Left forelimb (tissue), 1 donor: ENCODE measurements at regions not wholly inside any gene's neighbourhood (a gene's known extent, or its start where the extent isn't known, plus 50 kb on each side); places are given as distances from the start of the nearest gene placed in this dataset.

Source experiments
- DNase-seq: peaks from one replicate; pipeline ENCODE4 v3.0.0-alpha.2; 2018; ENCODE audit warnings: low spot score

DNA sequence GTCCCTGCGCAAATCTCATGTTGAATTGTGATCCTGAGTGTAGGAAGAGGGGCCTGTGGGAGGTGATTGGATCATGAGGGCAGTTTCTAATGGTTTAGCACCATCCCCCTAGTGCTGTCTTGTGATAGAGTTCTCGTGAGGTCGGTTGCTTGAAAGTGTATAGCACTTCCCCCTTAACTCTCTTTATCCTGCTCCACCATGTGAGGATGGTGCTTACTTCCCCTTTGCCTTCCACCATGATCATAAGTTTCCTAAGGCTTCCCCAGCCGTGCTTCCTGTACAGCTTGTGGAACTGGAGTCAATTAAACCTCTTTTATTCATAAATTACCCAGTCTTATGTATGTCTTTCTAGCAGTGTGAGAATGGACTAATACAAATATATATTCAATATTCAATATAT lies 303.7 kb upstream of the SEL1L start:
- no peak for DNase-seq

DNA sequence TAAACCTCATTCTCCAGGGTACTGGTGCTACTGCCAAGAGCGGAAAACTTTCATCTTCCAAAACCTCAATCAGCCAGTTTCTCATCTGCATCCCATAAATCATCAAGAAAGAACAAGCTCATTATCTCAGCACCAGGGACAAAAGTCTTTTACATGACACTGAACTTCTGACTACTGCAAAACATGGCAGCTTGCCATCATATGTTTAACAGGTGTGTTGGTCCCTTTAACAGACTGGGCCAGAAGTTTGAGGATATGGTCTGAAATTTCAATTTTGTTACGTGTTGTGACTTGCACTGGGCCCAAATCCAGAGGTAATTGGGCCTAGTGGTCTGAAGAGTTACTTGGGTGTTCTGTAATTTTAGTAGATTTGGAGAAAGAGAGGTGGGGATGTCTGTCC lies 305.4 kb upstream of the SEL1L start:
- DNase-seq: no peak

DNA sequence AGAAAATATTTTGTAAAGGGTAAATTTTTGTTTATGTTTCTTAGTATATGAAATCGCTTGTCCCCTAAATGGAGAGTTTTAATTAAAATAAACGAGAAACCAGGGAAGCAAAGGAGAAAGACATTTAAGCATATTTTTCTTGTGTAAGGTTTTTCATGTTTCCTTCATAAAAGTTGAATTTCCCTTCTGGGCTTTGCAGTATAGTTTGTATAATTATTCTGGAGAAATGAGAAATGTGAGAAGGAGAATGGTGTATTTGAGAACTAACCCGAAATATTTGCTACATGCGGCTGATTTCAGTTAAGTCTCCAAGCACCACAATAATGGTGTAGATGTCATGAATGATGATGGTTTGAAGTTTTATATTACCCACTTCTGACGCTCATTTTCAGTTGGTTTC lies 307.7 kb upstream of the SEL1L start:
- DNase-seq: no peak

DNA sequence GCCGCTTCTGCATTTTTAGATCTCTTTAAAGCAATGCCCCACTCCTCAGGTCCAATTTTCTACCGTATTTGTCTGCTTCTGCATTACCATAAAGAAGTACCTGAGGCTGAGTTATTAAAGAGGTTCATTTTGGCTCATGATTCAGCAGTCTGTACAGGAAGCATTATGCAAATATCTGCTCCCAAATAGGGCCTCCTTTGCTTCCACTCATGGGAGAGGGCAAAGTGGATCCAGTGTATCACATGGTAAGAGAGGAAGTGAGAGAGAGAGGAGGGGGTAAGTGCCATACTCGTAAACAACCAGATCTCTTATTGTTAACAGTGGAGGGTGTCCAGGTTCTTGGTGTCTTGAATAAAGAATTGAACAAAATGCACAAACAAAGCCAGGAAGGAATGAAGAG lies 316.1 kb upstream of the SEL1L start:
- no peak for DNase-seq

DNA sequence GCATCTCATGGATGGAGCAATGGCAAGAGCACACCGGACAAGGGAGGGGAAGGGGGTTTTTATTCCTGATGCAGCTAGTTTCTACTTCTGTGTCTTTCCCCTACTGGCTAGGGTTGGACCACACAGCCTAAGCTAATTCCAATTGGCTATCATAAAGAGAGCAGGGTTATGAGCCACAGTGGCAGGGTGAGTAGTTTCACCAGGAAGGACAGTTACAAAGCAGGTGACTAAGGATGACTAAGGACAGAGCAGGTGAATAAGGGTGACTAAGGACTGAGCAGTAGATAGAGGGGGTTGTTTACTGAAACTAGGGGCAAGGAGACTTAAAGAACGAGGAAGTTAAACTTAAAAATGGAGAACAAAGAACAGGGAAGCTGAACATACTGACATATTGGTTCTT lies 321.4 kb upstream of the SEL1L start:
- no peak for DNase-seq

DNA sequence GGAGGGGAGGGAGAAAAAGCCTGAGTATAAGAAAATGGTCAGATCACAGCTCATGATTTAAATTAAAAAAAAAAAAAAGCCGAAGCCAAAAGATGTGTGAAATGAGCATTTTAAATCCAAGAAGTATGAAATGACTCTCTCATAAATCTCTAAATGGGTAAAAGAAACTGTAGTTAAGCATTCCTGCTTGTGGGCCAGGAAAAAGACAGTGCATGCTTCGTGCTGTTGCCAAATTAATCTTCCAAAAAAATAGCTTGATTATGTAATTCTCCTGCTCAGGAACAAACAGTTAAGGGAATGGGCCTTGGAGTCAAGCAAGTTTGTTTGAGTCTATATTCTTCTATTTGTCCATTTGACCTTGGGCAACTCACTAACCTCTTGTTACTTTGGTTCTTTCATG lies 325.4 kb upstream of the SEL1L start:
- DNase-seq: no peak

DNA sequence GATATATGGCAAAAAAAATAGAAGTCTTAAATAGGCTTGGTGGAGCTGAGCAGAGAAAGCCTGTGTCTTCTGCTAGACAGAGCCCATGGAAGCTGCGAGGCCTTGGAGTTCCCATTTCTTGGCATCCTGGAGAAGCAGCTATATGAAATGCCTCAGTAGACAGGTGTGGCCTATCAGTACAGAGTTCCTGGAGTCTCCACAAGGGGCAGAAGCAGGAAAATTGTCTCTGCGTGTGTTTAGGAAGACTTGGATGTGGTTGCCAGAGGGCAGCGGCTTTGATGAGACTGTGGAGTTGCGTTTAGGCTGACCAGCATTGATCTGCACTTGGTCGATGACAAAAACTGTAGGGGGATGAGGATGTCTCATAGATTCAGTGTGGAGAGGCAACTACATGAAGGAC lies 334.5 kb upstream of the SEL1L start:
- DNase-seq: no peak

DNA sequence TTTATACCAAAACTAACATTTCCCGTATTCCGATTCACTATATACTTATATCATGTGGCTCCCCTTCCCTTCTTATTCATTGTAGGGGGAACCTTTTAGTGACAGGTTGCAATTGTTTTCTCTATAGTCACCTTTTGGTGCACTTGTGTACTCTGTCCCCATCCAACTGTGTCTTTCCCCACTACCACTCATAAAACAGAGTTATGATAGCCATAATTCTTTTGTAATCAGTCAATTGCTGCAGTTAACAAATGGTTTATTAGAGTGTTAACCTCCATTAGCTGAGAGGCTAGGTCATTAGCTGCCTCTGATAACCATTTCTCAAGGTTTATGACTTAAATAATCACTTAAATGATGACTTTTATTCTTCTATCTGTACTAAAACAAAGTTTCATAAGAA lies 338.1 kb upstream of the SEL1L start:
- DNase-seq: no peak

DNA sequence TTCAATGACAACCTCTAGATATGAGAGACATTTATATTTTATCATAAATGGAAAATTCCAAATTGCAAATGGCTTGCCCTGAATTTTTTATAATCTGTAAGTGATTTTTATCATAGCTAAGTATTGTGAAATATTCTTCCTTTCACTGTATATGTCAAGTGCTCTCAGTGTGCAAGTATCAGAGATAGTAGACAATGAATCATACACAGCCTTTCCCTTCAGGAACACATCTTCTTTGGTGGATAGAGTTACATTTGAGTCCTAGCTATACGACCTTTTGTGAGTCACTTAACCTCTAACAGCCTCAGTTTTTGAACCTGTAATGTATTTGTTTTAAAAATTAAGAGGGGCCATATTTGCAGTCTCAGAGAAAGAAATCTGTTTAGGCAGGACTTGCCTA lies 350.7 kb upstream of the SEL1L start:
- DNase-seq: no peak

DNA sequence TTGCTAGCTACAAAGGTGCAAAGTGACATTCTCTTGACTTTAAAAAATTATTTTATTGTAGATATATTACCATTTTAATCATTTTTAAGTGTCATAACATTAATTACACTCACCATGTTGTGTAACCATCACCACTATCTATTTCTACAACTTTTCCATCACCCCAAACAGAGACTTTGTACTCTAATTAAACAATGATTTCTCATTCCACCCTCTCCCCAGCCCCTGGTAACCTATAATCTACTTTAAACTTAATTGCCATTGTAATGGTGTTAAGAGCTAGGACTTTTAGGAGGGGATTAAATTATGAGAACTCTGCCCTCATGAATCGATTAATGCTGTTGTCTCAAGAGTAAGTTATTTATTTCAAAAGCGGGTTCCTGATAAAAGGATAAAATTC lies 352.9 kb upstream of the SEL1L start:
- DNase-seq: no peak

DNA sequence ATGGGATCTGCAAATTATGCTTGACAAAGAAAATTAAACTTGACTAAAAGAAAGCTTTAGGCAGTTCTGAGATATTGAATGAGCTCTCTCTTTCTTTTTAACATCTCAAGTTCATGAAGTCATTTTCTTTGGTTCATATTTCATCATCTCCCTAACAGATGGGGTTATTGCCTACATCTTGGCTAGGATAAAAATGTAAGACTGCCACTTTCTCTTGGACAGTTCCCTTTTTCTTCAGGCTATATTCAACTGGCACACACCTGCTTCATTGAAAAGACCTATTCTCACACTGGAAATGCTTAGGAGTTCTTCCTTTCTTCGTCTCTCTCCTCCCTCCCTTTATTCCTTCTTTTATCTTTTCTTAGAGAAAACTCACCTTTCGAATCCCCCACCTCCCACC lies 355.9 kb upstream of the SEL1L start:
- no peak for DNase-seq

DNA sequence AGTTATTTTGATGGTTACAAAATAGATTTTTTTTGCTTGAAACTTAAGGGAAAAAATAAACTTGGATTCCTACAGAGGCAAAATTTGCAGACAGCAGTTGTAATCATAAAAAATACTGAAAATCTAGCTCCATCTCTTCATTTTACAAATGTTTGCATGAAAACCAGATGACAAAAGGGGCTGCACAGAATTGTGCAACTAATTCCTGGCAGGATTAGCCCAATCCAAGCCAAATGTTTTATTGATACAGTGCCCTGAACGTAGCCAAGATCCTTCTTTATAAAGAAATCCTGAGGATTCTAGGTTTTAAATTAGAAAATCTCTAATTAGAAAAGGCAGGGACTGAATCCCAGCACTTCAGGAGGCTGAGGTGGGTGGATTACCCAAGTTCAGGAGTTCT lies 356.4 kb upstream of the SEL1L start:
- no peak for DNase-seq

DNA sequence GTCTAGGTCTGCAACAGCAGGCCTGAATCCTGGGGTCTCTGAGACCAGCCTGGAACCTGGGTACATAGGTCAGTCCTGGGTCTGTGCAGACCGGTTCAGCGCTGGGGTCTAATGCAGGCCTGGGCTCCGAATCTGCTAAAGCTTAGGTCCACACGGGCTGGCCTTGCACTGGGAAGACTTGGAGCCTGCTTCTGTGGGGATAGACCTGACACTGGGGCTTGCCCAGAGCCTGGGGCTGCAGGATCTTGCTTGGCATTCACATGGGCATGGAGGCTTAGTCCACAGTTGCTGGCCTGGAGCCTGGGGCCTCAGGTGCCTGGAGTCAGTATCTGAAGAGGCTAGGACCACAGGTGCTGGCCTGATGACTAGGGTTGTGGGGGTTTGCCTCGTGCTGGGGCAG lies 369.8 kb upstream of the SEL1L start:
- DNase-seq: no peak

DNA sequence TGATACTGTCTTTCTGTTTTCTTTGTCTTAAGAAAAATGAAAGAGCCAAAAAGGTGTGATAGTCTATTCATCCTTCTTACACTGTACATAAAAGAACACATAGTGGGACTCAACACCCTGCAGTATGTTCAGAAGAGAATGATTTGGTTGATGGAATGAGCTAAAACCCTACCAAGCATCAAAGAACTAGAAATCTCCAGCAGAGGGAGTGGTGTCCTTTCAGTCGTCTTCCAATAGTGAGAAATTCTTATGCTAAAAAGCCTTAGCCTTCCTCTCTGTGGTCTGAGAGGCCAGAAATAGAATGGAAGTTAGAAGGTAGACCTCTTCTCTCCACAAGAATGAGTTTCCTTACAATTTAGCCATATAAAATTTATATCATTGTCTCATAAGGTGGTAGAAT lies 393.4 kb upstream of the SEL1L start:
- DNase-seq: no peak

DNA sequence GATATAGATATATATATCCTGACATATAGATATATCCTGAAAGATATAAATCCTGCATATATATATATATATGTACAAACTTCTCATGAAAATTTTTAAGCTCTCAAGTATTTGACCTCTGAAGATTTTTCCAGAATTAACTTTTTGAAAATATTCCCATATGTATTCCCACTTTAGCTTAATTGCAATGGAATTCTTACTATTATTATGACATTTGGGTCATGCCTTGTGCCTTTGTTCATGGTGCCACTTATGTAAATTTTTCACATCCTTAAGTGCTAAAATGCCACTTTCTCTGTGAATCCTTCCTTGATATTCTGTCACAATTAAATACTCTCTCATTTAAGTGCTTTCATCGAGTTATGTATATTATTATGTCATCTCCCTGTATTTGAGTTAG lies 398.2 kb upstream of the SEL1L start:
- DNase-seq: no peak

DNA sequence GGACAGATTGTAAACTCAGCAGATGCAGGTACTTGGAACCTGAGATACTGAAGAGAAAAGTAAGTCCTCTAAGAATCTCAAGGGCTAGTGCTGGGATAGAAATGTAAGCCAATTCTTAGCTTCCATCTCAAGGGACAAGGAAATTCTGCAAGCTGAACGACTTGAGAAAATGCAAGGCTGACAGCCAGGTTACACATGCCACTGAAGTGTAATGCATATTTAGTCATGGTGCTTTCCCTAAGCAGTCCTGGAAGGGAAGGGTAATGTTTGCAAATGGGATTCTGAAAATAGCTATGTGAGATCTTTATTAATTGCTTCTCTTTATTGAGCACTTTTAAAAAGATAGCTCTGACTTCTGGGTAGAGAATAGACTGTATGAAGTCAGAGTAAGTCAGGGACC lies 402.7 kb upstream of the SEL1L start:
- no peak for DNase-seq

DNA sequence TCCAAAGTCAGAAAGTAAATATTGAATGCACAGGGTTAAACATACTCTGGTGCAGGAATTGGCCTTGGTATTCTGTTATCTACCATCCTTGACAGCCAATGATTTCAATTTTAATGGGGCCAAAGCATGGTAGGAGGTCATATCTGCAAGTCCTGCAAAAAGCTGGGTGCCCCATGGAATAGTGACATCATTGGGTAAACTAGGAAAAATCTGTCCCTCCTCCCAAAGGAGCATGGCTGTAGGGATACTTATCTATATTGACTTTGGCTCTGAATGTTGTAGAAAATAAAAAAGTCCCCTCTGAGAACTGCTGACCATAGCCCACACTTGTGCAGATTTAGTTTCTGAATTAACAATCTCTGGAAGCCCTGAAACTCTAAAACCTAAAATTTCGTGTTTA lies 403.2 kb upstream of the SEL1L start:
- no peak for DNase-seq

DNA sequence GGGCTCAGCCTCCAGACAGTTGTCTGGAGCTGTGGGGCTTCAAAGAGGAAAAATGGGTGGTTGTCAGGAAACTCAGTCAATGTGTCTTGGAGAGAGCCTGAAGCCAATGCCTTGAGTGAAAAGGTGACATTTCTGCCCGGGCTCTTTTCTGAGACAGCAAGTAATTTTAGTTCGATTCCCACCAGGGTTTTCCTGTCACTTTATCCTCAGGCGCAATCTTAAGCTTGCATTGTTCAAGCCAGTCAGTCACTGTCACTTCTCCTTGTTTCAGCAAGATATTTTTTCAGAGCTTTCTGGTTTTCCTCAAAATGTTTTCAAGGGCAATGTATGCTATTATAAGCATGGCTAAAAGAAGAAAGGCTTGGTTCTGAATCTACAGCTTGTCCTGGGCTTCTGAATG lies 404.7 kb upstream of the SEL1L start:
- no peak for DNase-seq

DNA sequence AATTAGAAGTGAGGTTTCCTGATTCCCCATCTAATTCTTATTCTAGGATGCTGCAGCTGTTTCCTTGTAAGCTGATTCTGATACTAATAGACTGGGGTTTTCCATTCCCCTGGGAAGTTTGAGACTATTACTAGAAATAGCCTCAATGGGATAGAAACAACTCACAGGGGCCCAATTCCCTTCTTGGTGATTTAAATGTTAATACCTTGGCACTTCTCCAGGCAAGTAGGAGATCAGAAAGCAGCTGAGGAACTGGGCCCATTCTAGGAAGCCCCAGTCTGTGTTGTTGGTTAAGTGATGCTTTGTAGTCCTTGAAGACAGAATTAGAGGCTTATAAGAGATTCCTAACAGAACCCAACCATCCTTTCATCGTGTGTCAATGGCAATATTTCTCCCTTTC lies 407.0 kb upstream of the SEL1L start:
- no peak for DNase-seq

DNA sequence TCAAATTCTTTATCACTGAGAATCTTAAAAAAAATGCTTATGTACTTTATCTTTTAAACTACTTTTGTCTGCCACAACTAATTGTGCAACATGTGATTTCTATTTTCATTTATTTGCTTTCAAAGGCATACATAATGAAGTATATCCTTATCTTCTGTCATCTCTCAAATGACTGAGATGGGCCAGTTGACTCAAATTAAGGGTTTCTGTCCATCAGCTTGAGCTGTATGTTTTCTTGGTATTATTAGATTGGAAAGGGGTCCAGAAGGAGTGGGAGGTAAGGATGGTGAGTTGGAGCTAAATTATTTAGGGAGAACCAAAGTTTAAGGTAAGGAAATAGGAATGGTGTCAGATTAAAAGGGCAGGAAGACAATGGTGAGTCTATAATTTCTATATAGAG lies 408.4 kb upstream of the SEL1L start:
- no peak for DNase-seq

DNA sequence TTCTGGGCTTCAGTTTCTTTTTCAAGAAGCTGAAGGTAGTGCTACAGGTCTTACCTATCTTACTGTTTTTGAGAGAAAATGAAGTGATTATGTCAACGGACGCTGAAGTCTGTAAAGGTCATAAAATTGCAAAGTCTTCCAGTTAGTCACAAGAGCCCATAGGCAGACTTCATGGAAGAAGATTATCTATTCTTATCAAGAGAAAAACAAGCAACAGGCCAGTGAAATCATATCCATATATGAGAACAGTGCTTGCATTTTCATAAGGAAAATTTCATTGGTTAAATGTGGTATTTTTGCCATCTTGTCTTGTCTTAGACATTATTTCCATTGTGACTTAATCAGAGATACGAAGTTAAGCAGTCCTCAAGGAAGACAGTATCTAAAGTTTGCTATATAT lies 412.7 kb upstream of the SEL1L start:
- no peak for DNase-seq

DNA sequence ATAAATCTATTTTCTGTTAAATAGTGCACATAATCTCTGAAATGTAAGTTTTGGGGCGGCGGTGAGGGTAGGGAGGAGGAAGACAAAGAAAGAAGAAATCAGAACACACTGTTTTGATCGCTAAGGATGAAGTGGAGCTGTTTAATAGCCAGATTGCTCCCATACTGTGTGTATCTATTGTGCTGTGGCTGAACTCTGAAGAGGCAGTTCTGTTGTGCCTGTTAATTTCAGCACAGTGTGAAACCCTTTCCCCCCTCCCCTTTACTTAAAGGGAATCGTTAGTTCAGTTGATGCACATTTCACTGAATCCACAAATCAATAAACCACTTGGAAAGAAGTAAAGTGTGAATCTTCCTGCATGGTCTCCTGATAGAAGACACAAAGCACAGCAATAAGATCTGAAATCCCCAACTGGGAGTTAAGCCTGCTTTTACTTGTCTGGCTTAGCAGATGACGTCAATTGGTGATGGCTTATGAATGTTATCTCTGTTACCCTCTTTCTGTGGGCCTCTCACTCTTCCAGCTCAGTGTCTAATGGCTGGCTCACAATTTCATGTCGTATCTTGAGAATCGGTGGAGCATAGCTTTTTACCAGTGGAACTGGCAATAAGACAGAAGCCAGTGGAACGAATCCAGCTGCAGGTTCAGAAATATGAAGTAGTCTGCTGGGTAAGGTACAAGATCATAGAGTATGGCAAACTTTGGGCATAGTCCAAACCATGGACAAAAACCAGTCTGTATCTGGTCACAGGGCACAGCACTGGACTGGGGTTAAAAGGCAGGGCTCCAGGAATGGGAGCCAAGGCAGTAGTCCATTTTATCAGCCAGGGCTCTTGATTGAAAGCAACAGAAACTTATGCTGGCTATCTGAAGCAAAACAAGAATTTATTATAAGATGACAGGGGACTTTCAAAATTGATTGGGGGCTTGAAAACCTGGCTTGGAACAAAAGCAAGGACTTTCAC lies 413.5 kb upstream of the SEL1L start:
- no peak for DNase-seq

DNA sequence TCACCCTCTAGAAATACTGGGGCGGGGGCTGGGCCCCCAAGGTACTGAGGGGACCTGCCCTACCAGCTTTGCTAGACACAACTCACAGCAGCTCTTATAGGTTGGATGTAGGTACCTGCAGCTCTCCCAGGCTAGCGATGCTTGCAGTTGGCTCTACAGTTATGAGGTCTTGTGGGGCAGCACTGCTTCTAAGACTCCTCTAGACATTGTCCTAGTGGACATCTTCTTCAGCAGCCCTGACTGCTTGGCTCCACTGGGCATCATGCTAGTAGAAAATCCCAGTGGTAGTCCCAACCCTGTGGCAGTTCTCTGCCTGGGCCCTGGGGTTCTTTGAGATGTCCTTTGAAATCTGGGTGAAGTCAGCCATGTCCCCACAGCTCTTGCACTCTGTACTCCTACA lies 419.3 kb upstream of the SEL1L start:
- DNase-seq: no peak

DNA sequence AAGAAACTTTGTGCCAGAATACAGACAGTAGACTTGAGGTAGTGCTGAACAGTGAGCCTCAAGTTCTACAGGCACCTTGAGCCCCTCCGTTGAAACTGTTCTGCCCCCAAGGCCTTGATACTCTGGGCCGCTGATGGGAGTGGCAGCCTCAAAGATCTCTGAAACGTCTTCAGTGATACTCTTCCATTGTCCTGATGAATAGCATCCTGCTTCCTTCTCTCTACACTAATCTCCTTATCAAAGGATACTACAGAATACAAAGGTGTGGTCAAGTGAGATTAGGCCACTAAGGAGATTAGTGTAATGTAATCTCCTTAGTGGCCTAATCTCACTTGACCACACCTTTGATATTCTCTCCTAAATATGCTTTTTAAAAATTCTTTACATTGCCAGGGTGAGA lies 419.8 kb upstream of the SEL1L start:
- DNase-seq: no peak
